ENCODE measurements at regions not wholly inside any gene's neighbourhood (a gene's known extent, or its start where the extent isn't known, plus 50 kb on each side); places are given as distances from the start of the nearest gene placed in this dataset.

DNA sequence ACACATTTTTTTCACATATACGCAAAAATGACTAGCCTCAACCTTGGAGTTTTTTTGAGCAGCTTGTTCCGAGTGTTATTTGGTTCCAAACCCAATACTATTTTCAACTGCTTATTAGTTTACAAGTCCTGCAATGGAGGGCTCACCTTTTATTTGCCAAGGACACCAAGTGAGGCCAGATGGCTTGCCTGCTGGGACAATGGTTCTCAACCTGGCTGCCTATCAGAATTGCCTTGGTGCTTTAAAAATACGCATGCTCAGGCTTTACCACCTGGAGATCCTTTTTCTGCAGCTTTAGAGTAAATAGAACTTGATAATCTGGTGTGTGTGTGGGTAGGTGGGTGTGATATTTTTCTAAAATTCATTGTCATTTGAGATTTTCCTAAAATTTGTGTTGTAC lies 276.8 kb downstream of the MTERF1 start:
- no peaks in the 10 kb centered on the region for H3K27me3 ChIP-seq (ENCODE audit: insufficient read depth, low read length, poor library complexity, severe bottlenecking)
- H3F3A ChIP-seq (ENCODE audit: low read depth), result no peaks in the 10 kb centered on the region
- no peaks in the 10 kb centered on the region for H3K4me1 ChIP-seq (ENCODE audit: insufficient read depth, low read length, poor library complexity, severe bottlenecking)
- H3K4me3 ChIP-seq (ENCODE audit: low read length, poor library complexity, severe bottlenecking), result no peak overlapping the region
- H4K20me1 ChIP-seq (ENCODE audit: insufficient read depth, low read length, poor library complexity, severe bottlenecking), result no peaks in the 10 kb centered on the region
- H3K79me2 ChIP-seq (ENCODE audit: insufficient read depth, low read length), result no peaks in the 10 kb centered on the region
- no peak overlapping the region for H2AFZ ChIP-seq (ENCODE audit: low read length)
- no peaks in the 10 kb centered on the region for H3K36me3 ChIP-seq (ENCODE audit: insufficient read depth, low read length)
- H3K9me3 ChIP-seq (ENCODE audit: insufficient read depth, low read depth, low read length), result no peaks in the 10 kb centered on the region
- no peak overlapping the region for H3K4me2 ChIP-seq (ENCODE audit: low read depth, low read length, poor library complexity, severe bottlenecking)
- TF ChIP-seq EZH2phosphoT487 (IDR thresholded peaks at IDR 0.05; ENCODE audit: borderline replicate concordance), result no peak
- TF ChIP-seq, protein P1, sequence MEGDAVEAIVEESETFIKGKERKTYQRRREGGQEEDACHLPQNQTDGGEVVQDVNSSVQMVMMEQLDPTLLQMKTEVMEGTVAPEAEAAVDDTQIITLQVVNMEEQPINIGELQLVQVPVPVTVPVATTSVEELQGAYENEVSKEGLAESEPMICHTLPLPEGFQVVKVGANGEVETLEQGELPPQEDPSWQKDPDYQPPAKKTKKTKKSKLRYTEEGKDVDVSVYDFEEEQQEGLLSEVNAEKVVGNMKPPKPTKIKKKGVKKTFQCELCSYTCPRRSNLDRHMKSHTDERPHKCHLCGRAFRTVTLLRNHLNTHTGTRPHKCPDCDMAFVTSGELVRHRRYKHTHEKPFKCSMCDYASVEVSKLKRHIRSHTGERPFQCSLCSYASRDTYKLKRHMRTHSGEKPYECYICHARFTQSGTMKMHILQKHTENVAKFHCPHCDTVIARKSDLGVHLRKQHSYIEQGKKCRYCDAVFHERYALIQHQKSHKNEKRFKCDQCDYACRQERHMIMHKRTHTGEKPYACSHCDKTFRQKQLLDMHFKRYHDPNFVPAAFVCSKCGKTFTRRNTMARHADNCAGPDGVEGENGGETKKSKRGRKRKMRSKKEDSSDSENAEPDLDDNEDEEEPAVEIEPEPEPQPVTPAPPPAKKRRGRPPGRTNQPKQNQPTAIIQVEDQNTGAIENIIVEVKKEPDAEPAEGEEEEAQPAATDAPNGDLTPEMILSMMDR (conservative IDR thresholded peaks at IDR 0.05; ENCODE audit: low read length), result no peak
- no peaks in the 10 kb centered on the region for H3K9me2 ChIP-seq (replicated peaks; ENCODE audit: low read depth, low read length)
- H3K9ac ChIP-seq (ENCODE audit: low read depth, low read length, poor library complexity, severe bottlenecking), result no peak overlapping the region

DNA sequence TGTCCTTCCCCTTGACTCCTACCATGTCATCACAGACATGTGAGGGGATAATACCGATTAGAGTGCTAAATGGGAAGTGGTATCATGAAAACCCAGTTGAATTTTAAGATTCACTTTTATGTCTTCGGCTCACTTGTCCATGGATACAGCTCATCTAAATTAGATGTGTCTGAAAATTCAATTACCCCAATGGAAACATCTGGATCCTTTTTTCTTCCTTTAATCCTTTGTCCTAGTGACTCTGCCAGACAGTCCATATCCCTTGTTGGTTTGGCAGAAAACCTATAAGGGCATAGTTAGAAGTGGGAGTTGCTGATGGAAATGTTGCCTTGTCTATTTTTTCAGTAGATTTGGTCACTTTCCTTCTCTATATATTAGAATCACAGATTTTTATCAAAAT lies 271.9 kb downstream of the MTERF1 start:
- Histone ChIP-seq H4K20me1 (ENCODE audit: insufficient read depth, low read length, poor library complexity, severe bottlenecking) (no peaks in the 10 kb centered on the region), H3K9me3 (ENCODE audit: insufficient read depth, low read depth, low read length) (no peaks in the 10 kb centered on the region), H3K4me2 (ENCODE audit: low read depth, low read length, poor library complexity, severe bottlenecking) (no peak overlapping the region), H3K36me3 (ENCODE audit: insufficient read depth, low read length) (no peaks in the 10 kb centered on the region), H3F3A (ENCODE audit: low read depth) (no peaks in the 10 kb centered on the region), H3K4me3 (ENCODE audit: low read length, poor library complexity, severe bottlenecking) (no peak overlapping the region), H3K27me3 (ENCODE audit: insufficient read depth, low read length, poor library complexity, severe bottlenecking) (no peaks in the 10 kb centered on the region), H2AFZ (ENCODE audit: low read length) (no peak overlapping the region), H3K4me1 (ENCODE audit: insufficient read depth, low read length, poor library complexity, severe bottlenecking) (no peaks in the 10 kb centered on the region), H3K9me2 (replicated peaks; ENCODE audit: low read depth, low read length) (no peaks in the 10 kb centered on the region), H3K79me2 (ENCODE audit: insufficient read depth, low read length) (no peaks in the 10 kb centered on the region), H3K9ac (ENCODE audit: low read depth, low read length, poor library complexity, severe bottlenecking) (no peak overlapping the region)
- TF ChIP-seq, protein P1 (conservative IDR thresholded peaks at IDR 0.05; ENCODE audit: low read length), result no peak
- TF ChIP-seq EZH2phosphoT487 (IDR thresholded peaks at IDR 0.05; ENCODE audit: borderline replicate concordance), result no peak

DNA sequence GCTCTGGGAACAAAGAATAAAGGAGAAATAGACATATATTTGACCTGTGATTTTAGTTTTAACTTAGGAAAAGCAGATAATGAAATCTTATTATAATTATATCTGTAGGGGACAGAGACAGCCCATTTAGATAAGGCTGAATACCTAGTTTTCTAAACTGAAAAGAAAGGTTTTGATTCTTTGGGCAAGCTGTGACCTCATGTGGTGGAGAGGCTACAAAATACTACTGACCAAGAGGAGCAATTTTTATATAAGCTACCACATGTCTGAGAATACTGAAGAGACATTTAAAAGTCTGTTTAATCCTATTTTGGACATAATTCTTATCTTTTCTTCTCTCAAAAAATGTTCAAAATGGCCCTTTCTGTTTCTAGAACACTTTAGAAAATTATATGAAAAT lies 271.0 kb downstream of the MTERF1 start:
- Histone ChIP-seq H3K4me3 (ENCODE audit: low read length, poor library complexity, severe bottlenecking) (no peak overlapping the region), H3K4me2 (ENCODE audit: low read depth, low read length, poor library complexity, severe bottlenecking) (no peak overlapping the region), H2AFZ (ENCODE audit: low read length) (no peak overlapping the region), H3K27me3 (ENCODE audit: insufficient read depth, low read length, poor library complexity, severe bottlenecking) (no peaks in the 10 kb centered on the region), H4K20me1 (ENCODE audit: insufficient read depth, low read length, poor library complexity, severe bottlenecking) (no peaks in the 10 kb centered on the region), H3K9ac (ENCODE audit: low read depth, low read length, poor library complexity, severe bottlenecking) (no peak overlapping the region), H3K36me3 (ENCODE audit: insufficient read depth, low read length) (no peaks in the 10 kb centered on the region), H3K9me3 (ENCODE audit: insufficient read depth, low read depth, low read length) (no peaks in the 10 kb centered on the region), H3K79me2 (ENCODE audit: insufficient read depth, low read length) (no peaks in the 10 kb centered on the region), H3K9me2 (replicated peaks; ENCODE audit: low read depth, low read length) (no peaks in the 10 kb centered on the region), H3F3A (ENCODE audit: low read depth) (no peaks in the 10 kb centered on the region), H3K4me1 (ENCODE audit: insufficient read depth, low read length, poor library complexity, severe bottlenecking) (no peaks in the 10 kb centered on the region)
- no peak for TF ChIP-seq EZH2phosphoT487 (IDR thresholded peaks at IDR 0.05; ENCODE audit: borderline replicate concordance)
- TF ChIP-seq, protein P1 (conservative IDR thresholded peaks at IDR 0.05; ENCODE audit: low read length), result no peak
